NCI-H187 (cell line): ENCODE measurements at regions not wholly inside any gene's neighbourhood (a gene's known extent, or its start where the extent isn't known, plus 50 kb on each side); places are given as distances from the start of the nearest gene placed in this dataset.

Experiments used
- DNase-seq, 2 experiments: peaks; one replicate each; lab custom pipeline; 2025; lab: John Stamatoyannopoulos, UW

DNA sequence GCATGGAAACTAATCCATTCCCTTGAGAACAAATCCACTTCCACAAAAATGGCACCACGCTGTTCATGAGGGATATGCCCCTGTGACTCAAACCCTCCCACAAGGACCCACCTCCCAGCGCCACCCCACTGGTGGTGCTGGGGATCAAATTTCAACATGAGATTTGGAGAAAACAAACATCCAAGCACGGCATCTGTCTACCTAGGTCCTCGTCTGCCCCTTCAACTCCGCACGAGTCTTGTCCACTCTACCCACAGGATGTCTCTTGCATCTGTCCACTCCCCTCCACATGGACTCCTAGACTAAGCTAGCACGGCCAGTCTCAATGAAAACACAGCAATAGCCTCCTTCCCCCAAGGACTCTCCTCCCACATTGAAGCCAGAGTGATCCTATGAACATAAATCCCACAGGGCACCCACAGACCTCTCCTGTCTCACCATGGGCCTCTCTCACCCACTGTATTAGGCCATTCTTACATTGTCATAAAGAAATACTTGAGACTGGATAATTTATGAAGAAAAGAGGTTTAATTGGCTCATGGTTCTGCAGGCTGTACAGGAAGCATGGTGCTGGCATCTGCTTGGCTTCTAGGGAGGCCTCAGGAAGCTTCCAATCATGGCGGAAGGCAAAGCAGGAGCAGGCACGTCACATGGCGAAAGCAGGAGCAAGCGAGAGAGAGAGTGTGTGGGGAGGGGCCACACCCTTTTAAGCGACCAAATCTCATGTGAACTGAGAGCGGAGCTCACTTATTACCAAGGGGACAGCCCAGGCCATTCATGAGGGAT lies 101.4 kb downstream of the TOMM20 start:
- no peak for DNase-seq

DNA sequence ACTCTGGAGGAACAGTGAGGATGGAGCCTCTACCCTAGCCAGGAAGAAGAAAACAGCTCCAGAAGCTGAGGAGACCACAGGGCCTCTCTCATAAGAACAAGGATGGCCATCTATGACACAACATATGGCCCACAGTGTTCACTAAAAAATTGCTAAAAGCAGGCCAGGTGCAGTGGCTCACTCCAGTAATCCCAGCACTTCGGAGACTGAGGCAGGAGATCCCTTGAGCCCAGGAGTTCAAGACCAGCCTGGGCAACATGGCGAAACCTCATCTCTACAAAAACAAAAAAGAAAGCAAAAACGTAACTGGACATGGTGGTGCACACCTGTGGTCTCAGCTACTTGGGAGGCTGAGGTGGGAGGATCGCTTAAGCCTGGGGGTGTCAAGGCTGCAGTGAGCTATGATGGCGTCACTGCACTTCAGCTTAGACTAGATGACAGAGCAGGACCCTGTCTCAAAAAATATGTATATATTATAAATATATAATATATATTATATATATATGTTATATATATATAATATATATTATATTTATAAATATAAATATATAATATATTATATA lies 103.1 kb downstream of the TOMM20 start:
- no peak for DNase-seq

DNA sequence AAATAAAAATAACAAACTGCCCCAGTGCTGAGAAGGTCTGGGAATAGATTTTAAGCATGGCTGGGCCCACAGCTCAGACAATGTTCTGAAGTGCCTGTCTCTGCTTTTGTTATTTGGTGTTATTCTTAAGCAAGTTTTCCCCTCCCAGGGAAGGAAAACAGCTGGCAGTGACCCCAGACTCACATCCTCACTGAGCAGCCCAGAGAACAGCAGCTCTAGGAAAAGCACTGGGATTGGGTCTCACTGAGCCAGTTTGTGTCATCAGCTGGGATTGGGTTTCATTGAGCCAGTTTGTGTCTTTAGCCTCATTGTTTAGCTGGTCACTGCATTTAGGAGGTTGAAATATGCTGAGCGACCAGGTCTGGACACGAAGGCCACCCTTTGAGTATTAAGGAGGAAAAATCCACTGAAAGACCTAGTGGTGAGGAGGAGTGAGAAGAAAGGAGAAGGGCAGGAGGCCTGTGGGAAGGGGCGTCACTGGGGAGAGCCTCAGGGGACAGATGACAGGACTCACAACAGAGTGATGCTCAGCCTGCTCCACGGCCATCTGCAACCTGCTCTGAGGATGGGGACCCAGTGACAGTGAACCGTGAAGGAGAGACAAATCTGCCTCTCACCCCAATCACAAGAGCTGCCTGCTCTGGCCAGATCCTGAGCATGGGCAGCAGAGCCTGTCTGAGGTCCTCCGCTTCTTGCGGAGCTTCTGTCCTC lies 103.8 kb downstream of the TOMM20 start:
- DNase-seq = no peak

DNA sequence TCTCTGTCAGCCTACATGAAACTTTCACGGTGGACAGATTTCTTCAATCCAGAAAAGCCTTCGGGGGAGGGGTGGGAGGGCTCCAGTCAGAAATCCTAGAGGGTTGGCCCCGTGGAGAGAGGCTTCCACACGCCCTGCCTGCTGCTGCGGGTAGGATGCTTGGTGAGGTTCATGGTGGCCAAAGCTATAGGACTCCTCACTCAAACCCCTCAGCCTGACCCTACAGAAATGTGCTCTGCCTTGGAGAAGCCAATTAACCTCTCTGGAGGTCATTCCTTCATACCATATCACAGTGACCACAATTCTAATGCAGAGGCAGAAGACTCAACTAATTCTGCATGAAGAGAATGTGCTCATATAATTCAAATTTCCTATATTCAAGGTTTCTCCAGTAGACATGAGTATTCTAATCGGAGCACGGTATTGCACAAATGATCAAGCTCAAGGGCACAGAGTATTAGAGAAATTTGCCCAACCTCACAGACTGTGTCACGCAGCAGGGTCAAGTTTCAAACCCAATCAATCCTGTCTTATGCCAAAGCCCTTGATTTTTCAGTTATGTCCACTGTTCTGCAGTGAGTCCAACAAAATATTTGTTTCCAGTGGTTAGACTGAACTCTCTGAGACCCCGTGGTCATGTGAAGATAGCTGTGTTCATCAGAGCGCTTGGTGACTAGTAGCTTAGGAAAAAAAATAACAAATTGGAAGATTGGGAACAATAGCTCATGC lies 104.8 kb downstream of the TOMM20 start:
- DNase-seq = no peak

DNA sequence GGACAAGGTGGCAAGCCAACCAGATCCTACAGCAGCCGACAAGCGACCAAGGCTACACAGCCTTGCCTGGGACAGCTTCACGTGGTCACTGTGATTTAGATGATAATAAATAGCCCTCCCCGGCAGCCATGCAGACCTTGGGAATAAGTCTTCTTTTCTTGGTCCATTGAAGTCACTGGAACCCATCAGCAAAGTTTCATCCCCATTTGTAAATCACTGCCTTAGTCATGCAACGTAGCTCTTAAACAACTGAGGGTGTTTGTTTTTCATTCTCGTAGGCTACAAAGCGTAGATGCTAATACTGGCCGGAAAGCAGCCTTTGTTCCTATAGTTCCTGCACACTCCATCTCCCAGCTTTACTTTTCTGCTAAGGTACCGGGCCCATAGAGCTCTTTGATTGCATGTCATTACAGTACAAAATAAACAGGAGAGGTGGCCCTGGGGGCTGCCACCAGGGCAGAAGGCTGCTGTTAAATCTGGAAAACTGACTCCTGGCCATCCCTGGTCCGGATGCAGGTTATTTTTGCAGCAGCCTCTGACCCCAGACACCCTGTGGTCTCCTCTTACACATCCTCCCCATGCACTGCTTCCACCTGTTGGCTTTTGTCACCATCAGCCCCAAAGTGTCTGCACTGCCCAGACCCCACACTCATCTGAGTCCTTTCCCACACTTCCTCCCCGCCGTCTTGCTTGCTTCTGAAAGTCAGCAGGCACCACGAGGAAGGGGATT lies 105.5 kb downstream of the TOMM20 start:
- no peak for DNase-seq

DNA sequence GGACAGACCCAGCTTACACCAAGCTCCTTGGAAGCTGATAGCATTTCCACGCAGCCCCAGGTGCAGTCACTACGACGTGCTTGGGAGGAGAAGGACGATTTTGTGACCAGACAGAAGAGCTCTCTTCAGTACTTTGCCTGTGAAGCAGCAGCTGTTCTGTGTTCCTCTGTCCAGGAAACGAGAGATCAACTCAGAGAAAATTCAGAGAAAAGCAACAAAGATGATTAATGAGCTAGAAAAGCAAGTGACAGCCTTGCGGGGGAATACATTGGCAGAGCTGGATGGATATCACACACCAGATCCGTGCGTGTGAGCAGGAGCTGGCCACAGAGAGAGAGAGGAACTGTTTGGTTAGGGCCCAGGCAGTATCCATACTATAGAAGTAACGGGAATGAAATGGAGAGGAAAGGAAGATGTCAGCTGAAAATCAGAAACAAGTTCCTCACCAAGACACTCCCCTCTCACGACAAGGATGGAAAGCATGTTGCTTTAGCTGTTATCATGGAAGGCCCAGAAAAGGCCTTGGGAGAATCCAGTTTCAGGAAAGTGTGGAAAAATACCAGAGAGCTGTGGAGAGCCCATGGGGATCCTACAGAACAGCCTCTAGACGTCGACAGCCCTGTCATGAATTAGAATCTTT lies 106.2 kb downstream of the TOMM20 start:
- DNase-seq = no peak

DNA sequence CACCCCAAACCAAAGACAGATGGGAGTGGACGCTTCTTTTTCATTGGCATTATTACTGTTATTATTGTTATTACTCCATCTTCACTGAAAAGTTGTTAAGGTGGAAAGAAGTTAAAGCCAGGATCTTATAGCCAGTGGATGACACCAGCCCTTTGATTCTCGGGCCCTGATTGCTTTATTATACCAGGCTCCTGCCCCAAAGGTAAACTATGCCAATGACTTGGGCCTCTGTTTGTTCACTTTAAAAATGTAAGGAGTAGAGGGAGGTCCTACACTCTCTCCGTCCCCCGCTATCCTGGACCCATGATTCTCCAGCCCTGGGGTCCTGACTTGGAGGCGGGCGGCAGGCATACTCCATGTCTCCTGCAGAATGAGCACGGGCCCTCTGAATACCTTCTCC lies 106.8 kb downstream of the TOMM20 start:
- no peak for DNase-seq

DNA sequence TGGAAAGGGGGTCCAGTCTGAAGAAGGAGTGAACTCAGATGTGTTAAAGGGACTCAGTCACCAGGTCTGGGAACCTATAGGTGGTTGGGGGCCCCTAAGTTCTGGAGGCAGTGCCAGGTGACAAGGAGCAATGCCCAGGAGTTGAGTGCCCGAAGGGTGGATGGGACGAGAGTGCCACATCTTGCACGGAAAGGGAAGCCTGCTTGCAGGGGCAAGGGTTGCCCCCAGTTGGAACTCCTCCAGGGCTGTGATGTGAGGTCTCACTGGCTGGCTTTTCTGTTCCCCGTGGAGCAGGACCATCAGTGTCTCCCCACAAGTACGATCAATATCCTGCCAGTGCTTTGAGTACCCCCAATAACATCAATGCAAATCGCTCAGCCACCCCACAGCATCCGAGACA lies 107.3 kb downstream of the TOMM20 start:
- DNase-seq = no peak

DNA sequence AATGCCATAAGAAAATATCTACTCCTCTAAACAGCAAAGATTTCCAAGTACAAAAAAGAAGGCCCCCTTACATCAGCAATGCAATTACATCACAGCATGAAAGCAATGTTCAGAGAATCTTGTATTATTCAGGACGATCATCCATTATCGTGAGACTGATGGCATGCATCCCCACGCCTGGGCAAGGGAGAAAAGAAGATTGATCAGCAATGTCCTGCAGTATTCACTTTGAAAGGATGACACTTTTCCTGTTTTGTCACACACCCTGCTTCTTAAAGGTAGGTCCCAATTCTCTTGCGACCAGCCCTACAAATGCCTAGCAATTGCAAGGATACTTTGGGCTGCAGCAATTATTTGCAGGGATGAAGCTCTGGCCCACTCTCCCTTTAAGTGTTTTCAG lies 108.7 kb downstream of the TOMM20 start:
- DNase-seq = no peak

DNA sequence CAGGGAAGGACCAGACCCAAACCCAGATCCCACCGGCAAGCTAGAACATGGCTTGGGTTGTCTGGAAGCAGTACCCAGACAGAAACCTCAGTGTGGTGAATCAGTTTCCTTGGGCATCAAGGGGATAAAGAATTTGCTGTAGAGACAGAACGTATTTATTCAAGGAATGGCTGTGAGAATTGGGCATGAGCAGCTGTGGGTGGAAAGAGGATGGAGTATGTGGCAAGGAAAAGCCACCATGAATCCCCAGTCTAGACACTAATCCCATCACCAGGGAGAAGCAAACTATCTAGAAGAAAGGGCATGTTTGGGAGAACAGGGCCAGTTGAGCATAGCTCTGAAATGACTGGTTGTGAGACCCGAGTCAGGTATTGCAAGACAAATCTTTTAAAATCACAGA lies 109.2 kb downstream of the TOMM20 start:
- no peak for DNase-seq

DNA sequence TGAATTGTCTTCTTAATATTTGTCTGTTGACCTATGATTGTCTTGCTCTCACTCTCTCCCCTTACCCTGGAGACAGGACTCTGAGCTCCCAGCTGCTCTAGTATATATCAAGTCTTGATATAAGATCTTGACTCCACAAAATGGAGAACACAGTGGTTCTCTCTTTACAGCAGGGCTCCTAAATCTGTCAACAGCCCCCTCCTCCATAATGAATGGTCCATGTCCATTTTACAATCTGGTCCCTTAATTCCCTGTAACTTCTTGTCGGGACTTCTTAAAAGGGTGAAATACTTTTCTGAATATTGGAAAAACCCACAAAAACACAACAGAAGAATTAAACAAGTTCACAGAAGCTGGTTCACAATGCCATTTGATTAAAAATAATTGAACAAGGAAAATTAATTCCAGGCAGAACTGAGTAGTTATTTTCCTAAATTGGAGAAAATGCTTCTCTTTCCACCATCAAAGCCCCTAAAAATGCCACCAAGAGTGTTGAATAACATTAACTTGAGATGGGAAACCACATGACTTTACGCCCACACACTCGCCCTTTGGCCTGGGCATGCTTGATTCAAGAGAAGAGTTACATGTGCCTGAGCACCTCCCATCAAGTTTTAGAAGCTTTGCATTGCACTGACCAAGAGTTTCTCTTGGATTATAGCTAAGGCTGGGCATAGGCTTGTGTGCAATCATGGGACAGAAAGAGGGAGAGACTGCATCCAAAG lies 109.8 kb downstream of the TOMM20 start:
- no peak for DNase-seq

DNA sequence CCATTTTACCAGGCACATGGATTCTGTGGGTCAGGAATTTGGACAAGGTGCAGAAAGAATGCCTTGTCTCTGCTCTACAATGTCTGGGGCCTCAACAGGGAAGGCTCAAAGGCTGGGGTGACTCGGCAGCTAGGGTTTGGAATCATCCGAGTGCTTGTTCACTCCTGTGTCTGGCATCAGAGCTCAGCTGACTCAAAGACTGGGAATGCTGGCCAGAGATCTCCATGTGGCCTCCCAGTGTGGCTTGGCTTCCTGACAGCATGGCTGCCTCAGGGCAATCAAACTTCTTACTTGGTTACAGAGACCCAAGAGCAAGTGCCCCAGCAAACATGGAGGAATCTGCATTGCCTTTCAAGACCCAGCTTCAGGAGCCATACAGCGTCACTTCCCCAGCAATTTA lies 110.5 kb downstream of the TOMM20 start:
- no peak for DNase-seq

DNA sequence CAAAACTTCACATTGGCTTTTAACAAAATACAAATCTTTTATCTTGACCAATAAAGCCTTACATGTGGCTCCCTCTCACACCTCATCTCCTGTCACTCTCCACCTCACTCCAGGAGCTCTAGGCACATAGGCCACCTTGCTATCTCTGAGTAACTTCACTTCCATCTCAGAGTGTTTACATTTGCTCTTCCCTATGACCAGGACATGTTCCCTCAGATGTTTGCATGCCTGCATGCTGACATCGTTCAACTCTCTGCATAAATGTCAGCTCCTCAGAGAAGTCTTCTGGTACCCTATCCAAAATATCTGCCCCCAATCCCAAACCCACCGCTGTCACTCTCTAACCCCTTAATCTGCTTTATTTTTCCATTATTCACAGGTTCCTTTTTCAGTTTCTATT lies 110.9 kb downstream of the TOMM20 start:
- DNase-seq = no peak

DNA sequence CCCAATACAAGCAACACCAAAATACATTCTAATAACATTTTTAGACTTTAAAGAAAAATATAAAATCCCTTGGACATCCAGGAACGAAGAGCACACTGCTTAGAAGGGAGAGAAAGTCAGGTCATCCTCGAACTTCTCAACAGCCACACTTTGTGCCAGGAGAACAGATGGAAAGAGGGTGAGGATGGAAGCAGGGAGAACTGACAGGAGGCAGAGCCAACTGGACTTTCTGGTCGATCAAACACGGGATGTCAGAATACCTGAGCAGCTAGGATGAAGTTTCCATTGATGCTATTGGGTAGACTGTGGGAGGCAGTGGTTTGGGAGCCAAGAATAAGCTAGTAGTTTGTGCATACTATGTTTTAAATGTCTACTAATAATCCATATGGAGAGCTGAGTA lies 111.4 kb downstream of the TOMM20 start:
- no peak for DNase-seq

DNA sequence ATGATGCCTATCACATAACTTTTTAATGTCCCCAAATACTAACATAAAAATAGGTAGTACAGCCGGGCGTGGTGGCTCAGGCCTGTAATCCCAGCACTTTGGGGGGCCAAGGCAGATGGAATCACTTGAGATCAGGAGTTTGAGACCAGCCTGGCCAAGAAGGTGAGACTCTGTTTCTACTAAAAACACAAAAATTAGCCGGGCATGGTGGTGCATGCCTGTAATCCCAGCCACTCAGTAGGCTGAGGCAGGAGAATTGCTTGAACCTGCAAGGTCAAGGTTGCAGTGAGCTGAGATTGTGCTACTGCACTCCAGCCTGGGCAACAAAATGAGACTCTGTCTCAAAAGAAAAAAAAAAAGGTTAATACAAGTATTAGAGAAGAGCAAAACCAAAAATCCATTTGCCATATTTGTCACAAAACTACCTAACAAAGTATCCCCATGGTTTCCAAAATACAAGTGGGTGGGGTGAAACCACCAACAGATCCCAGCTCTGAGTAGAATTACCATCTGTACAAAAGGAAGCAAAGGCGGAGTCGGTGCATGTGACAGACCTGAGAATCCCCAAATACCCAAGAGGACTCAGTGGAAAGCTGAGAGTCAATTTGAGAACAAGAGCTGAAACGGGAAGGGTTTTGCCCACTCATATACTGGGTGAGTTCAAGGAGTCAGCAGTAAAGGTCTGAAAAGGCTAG lies 113.2 kb downstream of the TOMM20 start:
- no peak for DNase-seq

DNA sequence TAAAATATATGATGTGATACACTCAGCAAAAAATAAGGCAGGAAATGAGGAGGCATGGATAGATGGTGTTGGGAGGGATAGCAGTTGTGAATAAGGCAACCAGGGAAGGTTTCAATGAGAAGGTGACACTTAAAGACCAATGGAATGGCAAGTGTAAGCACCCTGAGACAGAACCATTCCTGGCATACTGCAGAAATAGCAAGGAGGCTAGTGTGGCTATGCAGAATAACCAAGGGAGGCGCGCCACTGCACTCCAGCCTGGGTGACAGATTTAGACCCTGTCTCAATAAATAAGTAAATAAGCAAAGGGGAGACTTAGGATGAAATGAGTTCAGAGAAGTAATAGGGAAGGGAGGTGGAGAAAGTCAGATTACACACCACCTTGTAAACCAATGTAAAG lies 113.9 kb downstream of the TOMM20 start:
- no peak for DNase-seq

DNA sequence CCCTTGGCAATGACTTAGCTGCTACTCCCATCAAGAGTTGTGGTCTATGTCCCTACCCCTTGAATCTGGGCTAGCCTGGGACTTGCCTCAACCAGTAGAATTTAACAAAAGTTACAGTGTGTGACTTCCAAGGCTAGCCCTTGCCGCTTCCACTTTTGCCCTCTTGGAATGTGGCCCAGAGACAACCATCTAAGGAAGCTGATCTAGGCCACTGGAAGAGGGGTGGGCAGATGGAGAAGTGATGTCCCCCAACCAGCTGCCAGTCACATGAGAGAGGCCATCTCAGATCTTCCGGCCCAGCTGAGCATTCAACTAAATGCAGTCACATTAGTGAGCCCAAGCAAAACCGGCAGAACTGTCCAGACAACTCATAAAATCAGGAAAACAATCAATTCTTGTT lies 115.1 kb downstream of the TOMM20 start:
- DNase-seq = no peak

DNA sequence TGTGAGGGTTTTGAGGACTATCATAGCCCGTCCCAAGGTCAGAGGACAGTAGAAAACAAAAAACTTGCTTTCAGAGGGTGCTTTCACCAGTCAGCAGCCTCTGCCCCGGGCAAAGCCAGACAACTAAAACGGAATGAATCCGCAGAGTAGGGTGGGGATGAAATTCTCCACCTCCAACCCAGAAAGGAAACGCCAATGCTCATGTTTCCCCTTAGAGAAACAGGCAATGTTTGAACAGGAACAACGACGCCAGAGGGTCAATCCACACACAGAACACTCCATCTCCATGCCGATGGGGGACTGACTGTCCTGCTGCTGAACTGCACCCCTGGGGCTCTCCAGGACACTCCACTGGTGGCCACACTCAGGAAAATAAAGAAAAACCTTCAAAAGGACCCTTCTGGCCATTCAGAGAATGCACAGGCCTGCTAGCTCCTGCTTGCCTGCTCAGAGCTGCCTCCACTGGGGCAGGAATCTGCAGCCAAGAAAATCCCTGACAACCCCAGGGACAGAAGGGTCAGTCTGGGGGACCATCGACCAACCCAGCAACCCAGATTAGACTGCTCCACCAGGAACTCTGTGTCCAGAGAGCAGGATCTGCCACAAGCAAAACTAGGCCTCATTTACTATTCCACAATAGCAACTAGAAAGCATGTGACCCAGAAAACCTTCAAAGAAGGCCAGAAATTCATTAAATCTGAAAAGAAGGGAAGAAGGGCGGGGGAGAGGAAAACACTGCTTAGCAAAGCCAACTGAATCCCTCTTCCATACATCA lies 116.0 kb downstream of the TOMM20 start:
- DNase-seq = no peak
